Panc1 (cell line): ENCODE measurements at regions not wholly inside any gene's neighbourhood (a gene's known extent, or its start where the extent isn't known, plus 50 kb on each side); places are given as distances from the start of the nearest gene placed in this dataset.

Source experiments
- CTCF ChIP-seq: fragments of 450-650 bp; IDR thresholded peaks from 2 replicates; pipeline ENCODE4 v1.5.1; 2017; ENCODE audit warnings: mild to moderate bottlenecking
- POLR2AphosphoS5 ChIP-seq: IDR thresholded peaks from 2 replicates; pipeline ENCODE4 v1.6.1; 2012; ENCODE audit warnings: mild to moderate bottlenecking, low read depth, low read length, moderate library complexity
- REST ChIP-seq, 2 experiments: IDR thresholded peaks; 2 replicates each; pipeline ENCODE4 v1.6.1; 2011 to 2012; ENCODE audit warnings: low read depth in 2 of 2, control low read depth in 1 of 2, low read length in 1 of 2, mild to moderate bottlenecking in 1 of 2, moderate library complexity in 1 of 2; ENCODE audit not compliant: insufficient read depth in 1 of 2
- SIN3A ChIP-seq: IDR thresholded peaks from 2 replicates; pipeline ENCODE4 v1.6.1; 2012; ENCODE audit warnings: low read depth, mild to moderate bottlenecking, low read length, moderate library complexity, borderline replicate concordance; ENCODE audit not compliant: insufficient read depth
- TCF7L2 ChIP-seq: IDR thresholded peaks from 2 replicates; pipeline ENCODE4 v1.6.1; 2011; ENCODE audit warnings: mild to moderate bottlenecking, low read depth, low read length, inconsistent platforms

GRCh38 chr10:33831591-33831990 lies 497.1 kb upstream of the NRP1 start:
- TF ChIP-seq CTCF (no peak), POLR2AphosphoS5 (no peak), REST (IDR thresholded peaks at IDR 0.05; ENCODE audit: insufficient read depth in 1 of 2, low read depth in 2 of 2, low read length in 1 of 2) (no peak), SIN3A (no peak), TCF7L2 (no peak)
